ENCODE measurements at regions not wholly inside any gene's neighbourhood (a gene's known extent, or its start where the extent isn't known, plus 50 kb on each side); places are given as distances from the start of the nearest gene placed in this dataset.
"Not testable (repeated sequence)": the region's sequence is repeated elsewhere in the genome, so short reads cannot be mapped to it uniquely, and the experiment has no call there.

DNA sequence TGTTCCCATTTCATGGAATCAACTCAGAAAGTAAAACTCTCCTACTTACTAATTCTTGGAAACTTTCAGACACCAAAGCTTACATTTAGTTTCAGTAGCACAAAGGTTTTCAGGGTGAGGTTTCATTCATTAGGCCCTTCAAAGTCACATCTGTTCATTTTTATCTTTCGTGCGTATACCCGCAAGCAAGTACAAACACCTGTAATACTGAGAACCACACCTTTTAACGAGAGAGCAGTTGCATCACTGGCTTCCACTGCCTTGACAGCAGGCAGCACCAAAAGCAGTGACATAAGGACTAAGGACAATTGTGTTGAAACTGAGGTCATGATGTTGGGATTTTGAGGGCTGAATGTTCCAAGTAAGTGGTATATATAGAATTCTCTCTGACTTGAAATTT, 60.5 kb downstream of the GOLGA6L22 start:
- not testable (repeated sequence) for DNase-seq (ENCODE audit: low read depth in 1 of 2, low spot score in 1 of 2)

DNA sequence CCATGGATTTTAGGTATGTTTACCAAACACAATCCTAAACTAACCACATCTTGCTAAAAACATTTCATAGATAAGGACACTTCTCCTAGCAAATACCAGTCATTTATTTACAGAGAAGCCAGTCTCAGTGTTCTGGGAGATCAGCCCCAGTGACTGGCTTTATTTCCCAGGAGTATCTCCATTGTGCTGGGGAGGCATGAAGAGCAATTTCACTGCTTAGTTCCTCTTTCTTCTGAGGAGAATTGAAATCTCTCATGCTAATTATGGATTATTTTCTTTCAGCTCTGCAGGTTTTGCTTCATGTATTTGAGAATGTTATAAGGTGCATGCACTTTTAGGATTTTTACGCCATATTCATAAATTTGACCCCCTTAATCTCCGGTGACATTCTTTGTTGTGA, 67.8 kb downstream of the GOLGA6L22 start:
- not testable (repeated sequence) for DNase-seq (ENCODE audit: low read depth in 1 of 2, low spot score in 1 of 2)

DNA sequence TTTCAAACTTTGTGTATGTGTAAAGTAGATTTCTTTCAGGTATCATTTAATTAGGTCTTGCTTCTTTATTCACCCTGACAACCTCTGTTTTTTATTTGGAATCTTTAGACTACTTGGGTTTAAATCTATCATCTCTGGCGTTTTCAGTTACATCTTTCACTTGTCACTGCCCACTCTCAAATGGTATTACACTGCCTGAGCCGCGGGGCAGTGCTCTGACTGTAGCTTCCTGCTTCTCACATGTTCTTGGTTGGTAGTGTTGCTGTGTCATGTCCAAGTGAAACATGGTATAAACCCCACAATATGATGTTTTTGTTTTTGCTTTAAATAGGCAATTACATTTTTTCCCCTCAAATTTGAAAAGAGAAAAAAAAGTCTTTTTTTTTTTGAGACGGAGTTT, 68.3 kb downstream of the GOLGA6L22 start:
- not testable (repeated sequence) for DNase-seq (ENCODE audit: low read depth in 1 of 2, low spot score in 1 of 2)

DNA sequence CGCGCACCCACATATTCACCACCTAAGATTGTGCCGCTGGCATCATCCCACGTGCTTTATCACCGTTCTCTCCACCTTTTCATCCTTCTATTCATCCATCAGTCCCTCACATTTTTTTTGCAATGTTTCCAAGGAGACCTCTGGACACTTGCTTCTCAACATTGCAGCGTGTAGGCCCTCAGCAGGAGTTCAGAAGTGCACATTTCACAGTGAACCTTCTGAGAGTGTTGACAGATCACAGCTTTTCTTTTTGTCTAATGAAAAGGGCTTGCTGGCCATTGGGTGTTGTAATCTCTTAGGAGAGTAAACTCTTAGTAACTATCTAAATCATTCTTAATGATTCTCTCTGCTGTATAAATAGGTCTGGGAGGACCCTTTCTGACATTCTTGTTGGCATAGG, 70.5 kb downstream of the GOLGA6L22 start:
- not testable (repeated sequence) for DNase-seq (ENCODE audit: low read depth in 1 of 2, low spot score in 1 of 2)

DNA sequence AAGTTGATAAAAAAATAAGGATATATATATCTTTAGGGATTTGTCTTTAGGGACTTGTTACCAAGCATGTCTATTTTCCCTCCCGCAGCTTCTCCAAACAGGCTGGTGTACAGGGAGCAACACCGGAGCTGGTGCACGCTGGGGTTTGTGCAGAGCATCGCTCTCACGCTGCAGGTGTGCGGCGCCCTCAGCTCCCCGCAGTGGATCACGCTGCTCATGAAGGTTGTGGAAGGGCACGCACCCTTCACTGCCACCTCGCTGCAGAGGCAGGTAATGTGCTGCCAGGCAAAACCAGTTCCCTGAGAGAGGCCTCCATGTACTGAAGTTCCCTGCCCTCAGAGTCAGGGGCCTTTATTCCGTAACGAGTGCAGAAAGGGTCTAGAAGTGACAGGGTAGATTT, 101.0 kb downstream of the GOLGA6L22 start:
- not testable (repeated sequence) for DNase-seq (ENCODE audit: low read depth in 1 of 2, low spot score in 1 of 2)

DNA sequence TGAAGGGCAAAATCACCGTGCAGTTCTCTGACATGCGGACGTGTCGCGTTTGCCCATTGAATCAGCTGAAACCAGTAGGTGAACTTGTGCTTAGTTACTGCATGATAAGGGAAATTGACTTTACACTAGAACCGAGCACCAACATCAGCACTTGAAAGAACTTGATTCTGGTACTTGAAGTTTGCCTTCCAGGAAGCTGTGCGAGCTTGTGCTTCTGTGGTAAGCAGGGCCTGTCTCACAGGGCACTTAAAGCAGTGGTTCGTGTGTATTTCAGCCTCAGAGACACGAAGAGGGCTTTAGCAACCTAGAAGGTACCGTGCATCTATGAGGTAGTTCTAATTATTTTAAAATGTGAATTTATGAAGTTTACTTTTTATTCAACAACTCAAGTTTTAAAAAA, 103.0 kb downstream of the GOLGA6L22 start:
- DNase-seq (ENCODE audit: low read depth in 1 of 2, low spot score in 1 of 2) = not testable (repeated sequence)

DNA sequence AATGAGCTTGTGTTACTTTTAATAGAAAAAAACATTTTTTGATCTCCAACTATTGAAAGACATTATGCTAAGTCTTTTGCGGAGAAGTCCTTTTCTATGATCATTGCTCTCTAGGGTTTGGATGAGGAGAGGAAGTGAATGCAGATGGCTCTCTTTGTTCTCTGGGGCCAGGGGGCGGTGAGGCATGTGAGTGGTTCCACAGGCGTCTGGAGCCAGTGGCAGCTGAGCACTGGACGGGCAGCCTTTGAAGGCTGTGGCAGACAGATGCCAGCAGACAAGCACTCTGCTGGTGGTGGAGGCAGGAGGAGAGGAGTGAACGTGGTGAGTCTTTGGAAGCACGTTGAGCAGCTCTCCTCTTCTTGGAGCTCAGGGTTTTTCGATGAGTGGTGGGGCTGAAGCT, 107.8 kb downstream of the GOLGA6L22 start:
- DNase-seq (ENCODE audit: low read depth in 1 of 2, low spot score in 1 of 2) = not testable (repeated sequence)

DNA sequence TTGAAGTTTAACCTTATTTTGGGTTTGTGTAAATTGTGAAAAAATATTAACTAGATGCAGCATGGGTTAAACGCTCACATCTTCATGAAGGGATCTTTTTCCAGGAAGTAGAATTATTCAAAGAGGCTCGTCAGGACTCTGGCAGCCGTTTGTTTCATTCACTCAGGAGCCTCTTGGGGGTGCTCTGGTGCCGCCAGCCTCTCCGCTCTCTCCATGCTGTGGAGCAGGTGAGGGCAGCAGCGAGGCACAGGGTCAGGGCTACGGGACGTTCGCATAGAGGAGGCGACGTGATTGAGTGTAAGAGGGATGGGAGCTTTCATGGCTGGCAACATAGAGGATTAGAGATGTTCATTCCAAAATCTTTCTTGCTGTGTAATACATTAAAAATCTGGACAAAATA, 110.8 kb downstream of the GOLGA6L22 start:
- not testable (repeated sequence) for DNase-seq (ENCODE audit: low read depth in 1 of 2, low spot score in 1 of 2)

DNA sequence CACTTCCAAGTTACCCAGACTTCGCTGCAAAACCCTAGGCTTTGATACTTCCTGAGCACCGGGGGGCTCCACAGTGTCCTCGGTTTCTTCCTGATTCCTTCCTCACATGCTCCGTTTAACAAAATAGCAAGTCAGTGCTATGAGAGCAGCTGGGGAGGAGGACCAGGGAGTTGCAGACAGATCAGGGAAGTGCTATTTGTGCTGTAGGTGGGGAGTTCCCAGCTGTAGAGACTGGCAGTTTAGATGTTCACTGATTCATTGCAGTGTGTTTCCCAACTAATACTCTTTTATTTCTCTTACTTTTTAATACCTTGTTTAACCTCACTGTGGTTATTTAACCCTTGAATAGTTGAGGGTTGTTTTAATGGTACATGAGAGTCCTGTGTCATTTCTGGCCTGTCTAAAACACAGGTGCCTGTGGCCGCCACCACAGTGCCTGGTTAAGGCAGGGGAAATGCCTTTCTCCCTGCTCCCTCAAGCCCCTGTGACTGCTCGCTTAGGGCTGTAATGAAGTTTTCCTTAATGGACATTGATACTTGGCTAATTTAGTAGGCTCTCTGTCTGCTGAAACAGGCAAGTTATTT, 113.5 kb downstream of the GOLGA6L22 start:
- not testable (repeated sequence) for DNase-seq (ENCODE audit: low read depth in 1 of 2, low spot score in 1 of 2)

DNA sequence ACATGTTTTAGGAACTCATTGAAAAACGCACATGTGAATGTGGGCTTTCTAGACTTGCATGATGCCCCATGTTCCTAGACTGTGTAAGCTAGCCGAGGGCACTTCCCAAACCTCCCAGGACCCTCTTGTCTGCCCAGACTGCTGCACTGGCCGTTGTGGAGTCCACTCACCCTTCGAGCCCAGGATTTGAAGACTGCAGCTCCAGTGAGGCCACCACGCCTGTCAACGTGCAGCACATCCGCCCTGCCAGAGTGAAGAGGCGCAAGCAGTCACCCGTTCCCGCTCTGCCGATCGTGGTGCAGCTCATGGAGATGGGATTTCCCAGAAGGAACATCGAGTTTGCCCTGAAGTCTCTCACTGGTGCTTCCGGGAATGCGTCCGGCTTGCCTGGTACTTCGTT, 114.1 kb downstream of the GOLGA6L22 start:
- not testable (repeated sequence) for DNase-seq (ENCODE audit: low read depth in 1 of 2, low spot score in 1 of 2)

DNA sequence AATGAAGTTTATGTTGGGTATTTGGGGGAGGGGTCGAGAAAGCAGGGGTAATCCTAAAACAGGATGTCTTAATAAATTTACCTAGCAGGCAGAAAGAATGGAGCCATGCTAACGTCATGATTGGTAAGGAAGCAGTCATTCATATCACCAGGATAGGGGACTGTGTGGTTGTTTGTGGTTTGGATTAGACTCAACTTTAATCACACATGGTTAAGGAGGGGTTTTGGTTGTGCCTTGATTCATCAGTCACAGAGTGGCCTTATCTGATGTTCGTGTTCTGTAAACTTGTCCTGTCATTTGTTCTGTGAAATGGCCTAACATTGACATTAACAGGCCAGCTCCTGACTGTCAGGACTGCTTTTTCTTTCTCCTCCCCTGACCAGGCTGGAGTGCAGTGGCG, 119.1 kb downstream of the GOLGA6L22 start:
- not testable (repeated sequence) for DNase-seq (ENCODE audit: low read depth in 1 of 2, low spot score in 1 of 2)

DNA sequence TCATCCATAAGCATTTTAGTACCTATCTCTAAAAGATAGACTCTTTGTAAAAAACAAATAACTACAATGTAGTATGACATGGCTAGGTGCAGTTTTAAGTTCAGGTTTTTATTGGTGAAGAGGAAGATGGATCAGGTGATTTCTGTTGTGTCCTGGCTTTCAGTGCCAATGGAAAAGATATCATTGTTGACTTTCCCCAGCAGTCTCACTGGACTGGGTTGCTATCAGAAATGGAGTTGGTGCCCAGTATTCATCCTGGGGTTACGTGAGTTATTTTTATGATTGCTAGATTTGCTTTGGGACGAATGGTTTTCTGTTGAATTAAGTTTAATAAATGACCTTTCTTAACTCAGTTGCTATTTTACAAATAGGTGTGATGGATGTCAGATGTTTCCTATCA, 120.5 kb downstream of the GOLGA6L22 start:
- DNase-seq (ENCODE audit: low read depth in 1 of 2, low spot score in 1 of 2) = not testable (repeated sequence)

DNA sequence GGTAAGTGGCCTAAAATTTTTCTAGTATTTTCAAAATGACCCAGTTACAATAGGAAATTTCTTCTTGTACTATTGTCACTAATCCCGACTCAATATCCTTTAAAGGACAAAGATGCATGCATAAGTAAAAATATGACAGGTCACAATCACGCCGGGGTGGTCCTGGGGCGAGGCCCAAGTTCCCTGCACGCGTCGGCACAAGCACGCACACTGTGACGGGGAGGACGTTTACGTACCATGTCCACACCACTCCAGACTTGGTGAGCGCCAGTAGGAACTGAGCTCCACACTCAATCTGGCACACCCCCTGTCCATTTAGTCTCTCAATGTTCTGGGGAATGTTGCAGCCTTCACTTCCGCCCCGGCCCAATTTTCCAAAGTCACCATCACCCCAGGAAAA, 128.7 kb downstream of the GOLGA6L22 start:
- DNase-seq (ENCODE audit: low read depth in 1 of 2, low spot score in 1 of 2) = not testable (repeated sequence)

DNA sequence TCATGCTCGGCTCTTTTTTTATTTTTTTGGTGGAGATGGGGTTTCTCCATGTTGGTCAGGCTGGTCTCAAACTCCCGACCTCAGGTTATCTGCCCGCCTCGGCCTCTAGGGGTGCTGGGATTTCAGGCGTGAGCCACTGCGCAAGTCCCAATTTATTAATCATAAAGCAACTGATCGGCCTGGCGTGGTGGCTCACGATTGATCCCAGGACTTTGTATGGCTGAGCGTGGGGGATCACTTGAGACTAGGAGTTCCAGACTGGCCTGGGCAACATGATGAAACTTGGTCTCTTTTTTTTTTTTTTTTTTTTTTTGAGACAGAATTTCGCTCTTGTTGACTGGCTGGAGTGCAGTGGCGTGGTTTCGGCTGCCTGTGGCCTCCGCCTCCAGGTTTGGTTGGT, 139.8 kb downstream of the GOLGA6L22 start:
- not testable (repeated sequence) for DNase-seq (ENCODE audit: low read depth in 1 of 2, low spot score in 1 of 2)

DNA sequence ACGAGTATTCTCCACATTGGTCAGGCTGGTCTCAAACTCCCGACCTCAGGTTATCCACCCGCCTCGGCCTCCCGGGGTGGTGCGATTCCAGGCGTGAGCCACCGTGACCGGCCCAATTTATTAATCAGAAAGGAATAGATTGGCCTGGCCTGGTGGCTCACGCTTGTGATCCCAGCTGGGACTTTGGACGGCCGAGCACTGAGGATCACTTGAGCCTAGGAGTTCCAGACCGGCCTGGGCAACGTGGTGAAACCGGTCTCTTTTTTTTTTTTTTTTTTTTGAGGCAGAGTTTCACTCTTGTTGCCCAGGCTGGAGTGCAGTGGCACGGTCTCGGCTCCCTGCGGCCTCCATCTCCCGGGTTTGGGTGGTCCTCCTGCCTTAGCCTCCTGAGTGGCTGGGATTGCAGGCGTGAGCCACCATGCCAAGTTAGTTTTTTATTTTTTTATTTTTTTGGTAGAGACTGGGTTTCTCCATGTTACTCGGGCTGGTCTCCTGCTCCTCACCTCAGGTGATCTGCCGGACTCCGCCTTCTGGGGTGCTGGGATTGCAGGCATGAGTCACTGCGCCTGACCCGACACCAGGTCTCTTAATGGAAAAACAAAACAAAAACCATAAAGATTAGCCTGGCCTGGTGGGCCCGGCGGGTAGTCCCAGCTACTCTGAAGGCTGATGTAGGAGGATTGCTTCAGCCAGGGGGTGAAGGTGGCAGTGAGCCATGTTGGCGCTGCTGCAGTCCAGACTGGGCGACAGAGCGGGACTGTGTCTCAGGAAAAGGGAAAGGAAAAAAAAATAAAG, 141.0 kb downstream of the GOLGA6L22 start:
- not testable (repeated sequence) for DNase-seq (ENCODE audit: low read depth in 1 of 2, low spot score in 1 of 2)

DNA sequence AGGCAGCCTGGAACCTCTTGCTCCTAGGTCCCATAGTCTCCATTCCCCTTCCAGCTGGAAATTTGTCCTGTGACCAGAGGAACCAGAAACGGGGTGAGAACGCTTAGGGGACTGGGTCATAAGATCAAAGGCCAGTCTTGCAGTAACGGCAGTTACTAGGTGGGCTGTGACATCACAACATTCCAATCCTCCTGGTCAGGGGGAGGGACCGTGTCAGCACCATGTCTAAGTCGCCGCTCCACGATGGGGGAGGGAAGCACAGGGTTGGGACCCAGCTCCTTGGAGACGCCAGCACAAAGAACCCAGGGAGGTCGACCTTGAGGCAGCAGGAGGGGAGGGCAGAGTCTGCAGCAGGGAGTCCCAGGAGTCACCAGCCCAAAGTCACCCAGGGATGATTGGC, 158.3 kb downstream of the GOLGA6L22 start:
- DNase-seq (ENCODE audit: low read depth in 1 of 2, low spot score in 1 of 2) = not testable (repeated sequence)

DNA sequence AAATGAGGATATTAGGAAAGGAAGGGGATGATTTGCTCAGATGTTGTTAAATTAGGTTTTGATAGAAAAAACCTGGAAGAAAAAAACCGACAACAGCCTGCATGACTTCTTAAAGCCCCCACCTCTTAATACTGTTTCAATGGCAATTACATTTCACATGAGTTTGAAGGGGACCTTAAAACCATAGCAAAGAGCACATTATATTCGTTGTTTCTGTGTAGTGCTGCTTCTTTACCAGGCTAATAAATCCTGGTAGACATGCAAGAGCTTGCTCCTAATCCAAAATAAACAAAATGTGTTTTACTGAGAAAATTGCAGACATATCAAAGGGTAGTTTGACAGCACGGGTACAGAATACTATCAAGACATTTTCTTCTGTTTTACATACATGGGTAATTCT, 154.7 kb upstream of the NIPA1 start:
- DNase-seq (ENCODE audit: low read depth in 1 of 2, low spot score in 1 of 2) = not testable (repeated sequence)

DNA sequence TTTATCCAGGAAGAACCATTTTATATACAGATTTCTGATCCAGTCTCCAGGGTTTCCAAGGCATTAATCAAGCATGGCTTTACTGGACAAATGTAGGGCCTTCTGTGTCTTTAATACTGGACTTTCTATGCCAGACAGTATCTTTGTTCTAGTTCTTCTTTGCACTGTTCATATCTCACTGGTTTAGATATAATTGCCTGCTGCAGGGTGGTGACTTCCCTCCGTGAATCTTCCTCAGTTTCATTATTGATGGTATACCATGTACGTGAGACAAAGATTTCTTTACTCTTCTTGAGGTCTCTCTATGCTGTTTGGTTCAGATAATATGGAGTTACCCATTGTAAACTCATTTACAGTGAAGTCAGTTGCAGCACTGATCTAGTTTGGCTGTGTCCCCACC, 146.5 kb upstream of the NIPA1 start:
- DNase-seq (ENCODE audit: low read depth in 1 of 2, low spot score in 1 of 2) = not testable (repeated sequence)

DNA sequence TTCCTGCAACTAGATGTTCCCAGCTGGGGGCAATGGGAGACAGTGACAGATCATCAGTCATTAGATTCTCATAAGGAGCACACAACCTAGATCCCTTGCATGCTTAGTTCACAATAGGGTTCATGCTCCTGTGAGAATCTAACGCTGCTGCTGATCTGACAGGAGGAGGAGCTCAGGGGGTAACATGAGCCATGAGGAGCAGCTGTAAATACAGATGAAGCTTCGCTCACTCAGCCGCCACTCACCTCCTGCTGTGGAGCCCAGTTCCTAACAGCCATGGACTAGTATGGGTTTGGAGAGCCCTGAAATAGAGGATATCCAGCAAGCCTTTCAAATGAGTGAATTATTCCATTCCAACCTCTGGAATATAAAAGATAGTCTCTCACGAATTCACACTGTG, 137.0 kb upstream of the NIPA1 start:
- DNase-seq (ENCODE audit: low read depth in 1 of 2, low spot score in 1 of 2) = not testable (repeated sequence)

DNA sequence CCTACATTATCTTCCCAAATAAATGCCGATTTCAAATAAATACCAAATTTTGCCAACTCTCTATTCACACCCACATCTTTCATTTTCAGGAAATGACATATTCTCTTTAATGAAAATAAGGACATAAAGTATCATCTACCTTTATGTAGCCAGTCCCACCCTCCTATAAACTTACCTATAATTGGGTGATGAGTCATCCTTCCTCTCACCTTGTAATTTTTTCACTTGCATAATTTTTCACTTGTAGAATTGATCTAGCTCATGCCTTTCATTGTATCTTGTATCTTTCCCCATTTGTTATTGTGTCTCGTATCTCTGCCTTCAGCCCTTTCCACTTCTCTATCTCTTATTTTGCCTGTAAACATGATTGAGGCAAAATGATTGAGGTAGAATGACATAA, 135.3 kb upstream of the NIPA1 start:
- DNase-seq (ENCODE audit: low read depth in 1 of 2, low spot score in 1 of 2) = not testable (repeated sequence)

DNA sequence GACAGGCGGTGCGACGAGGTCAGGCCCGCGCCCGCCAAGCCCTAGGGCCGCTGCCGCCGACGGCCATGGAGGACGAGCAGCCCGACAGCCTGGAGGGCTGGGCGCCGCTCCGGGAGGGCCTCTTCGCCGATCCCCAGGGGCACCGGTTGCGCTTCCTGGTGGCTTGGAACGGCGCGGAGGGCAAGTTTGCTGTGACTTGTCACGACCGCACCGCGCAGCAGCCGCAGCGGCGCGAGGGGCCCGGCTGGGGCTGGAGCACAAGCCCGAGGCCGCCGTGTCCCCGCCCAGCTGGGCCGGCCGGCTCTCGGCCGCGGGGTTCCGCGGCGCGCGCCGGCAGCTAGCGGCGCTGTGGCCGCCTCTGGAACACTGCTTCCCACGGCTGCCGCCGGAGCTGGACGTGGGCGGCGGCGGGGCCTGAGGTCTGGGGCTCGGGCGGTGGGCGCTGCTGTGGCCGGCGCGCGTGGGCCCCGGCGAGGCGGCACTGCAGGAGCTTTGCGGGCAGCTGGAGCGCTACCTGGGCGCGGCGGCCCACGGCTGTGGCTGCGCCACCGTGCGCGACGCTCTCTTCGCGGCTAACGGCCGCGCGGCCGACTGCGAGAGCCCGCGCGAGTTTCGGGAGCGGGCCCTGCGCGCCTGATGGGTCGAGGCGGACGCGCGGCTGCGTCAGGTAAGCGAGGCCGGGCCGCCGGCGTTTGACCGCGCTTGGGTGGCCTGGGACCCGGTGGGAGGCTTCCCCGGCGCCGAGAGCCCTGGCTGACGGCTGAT, 122.0 kb upstream of the NIPA1 start:
- peak in 1 of 2 donors; percentile 2 for DNase-seq (ENCODE audit: low read depth in 1 of 2, low spot score in 1 of 2)

Measured in stimulated activated CD4-positive, alpha-beta T cell treated with anti-CD3 and anti-CD28 coated beads, Interleukin-15, amount 100 ng/mL, for 1 hour (primary cell).